Lung (tissue), 11 donors: ENCODE measurements at regions not wholly inside any gene's neighbourhood (a gene's known extent, or its start where the extent isn't known, plus 50 kb on each side); places are given as distances from the start of the nearest gene placed in this dataset.

Experiments used
- ATAC-seq: fragments of 200-7000 bp; cut with Tn5 transposase; one replicate; pipeline ENCODE4 v1.9.1; 2020; ENCODE audit warnings: moderate number of reproducible peaks; ENCODE audit not compliant: insufficient read depth, low FRiP score
- DNase-seq, 3 donors: peaks; one replicate each; pipeline ENCODE4 v3.0.0-alpha.2; 2013 to 2017
- H3K27ac ChIP-seq, 2 donors: one replicate each; pipeline ENCODE4 v1.5.1; 2013; ENCODE audit warnings: mild to moderate bottlenecking in 2 of 2, moderate library complexity in 2 of 2, control low read depth in 1 of 2, inconsistent platforms in 1 of 2, low read depth in 1 of 2, low read length in 1 of 2
- H3K27me3 ChIP-seq, 3 donors: one replicate each; pipeline ENCODE4 v1.5.1; 2013; ENCODE audit warnings: low read length in 2 of 3; ENCODE audit not compliant: control insufficient read depth in 3 of 3, insufficient read depth in 3 of 3
- H3K36me3 ChIP-seq, 4 donors: one replicate each; pipeline ENCODE4 v1.5.1; 2013; ENCODE audit warnings: low read length in 4 of 4, mild to moderate bottlenecking in 1 of 4, moderate library complexity in 1 of 4; ENCODE audit not compliant: control insufficient read depth in 4 of 4, insufficient read depth in 4 of 4
- H3K4me1 ChIP-seq, 5 donors: one replicate each; pipeline ENCODE4 v1.5.1; 2013; ENCODE audit warnings: low read length in 5 of 5, mild to moderate bottlenecking in 2 of 5, moderate library complexity in 1 of 5; ENCODE audit not compliant: control insufficient read depth in 5 of 5, insufficient read depth in 5 of 5
- H3K4me3 ChIP-seq: one replicate; pipeline ENCODE4 v1.5.1; 2013; ENCODE audit warnings: mild to moderate bottlenecking, control low read depth, moderate library complexity
- H3K9ac ChIP-seq, 2 donors: one replicate each; pipeline ENCODE4 v1.5.1; 2013; ENCODE audit warnings: low read length in 2 of 2, control low read depth in 1 of 2; ENCODE audit not compliant: insufficient read depth in 1 of 2
- H3K9me3 ChIP-seq, 4 donors: one replicate each; pipeline ENCODE4 v1.5.1; 2013; ENCODE audit warnings: low read length in 3 of 4, mild to moderate bottlenecking in 1 of 4, moderate library complexity in 1 of 4; ENCODE audit not compliant: control insufficient read depth in 4 of 4, insufficient read depth in 3 of 4
- WGBS, 2 donors: extraction: QIAGEN DNeasy Blood & Tissue Kit; methylation state at CpG; one replicate each; pipeline ENCODE4 v1.1.7; 2013; 5-methylcytosine and 5-hydroxymethylcytosine counted together
- TF ChIP-seq, protein P1 (sequence below): IDR thresholded peaks from 2 replicates; pipeline ENCODE4 v1.5.1; 2012; ENCODE audit warnings: mild to moderate bottlenecking; ENCODE audit errors: control extremely low read depth, extremely low read depth
- donor health status: control.
- donor health status: control.
- donor health status: Bipolar disorder and iron deficiency.
- donor health status: healthy.
- donor health status: DM: yes; HTN: yes; CAD: no.

DNA sequence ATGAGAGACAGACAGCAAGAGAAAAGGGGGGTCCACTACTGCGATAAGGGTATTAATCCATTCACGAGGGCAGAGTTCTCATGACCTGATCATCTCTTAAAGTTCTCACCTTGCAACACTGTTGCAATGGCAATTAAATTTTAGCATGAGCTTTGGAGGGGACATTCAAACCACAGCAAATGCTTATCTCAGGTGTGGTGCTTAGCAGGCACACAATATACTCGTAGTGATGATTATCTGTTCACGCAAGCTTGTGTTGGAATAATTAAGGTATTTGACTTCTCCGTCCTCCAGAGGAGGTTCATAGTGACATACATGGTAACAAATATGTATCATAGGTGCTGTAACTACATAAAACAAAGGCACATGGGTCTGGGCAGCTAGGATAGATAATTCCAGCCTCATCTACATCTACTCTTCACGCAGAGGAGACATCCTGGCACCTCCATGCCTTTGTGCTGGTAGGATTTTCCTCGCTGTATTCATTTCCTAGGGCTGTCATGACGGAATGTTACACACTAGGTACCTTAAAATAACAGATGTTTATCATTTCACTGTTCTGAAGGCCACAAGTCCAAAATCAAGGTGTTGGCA, 221.2 kb downstream of the RBM19 start:
- Histone ChIP-seq H3K27ac (no peak overlapping the region), H3K27me3 (peaks cover 0 to 30% (median 4%) of the 10 kb centered on the region in 3 donors), H3K9ac (no peak overlapping the region), H3K4me1 (no peaks in the 10 kb centered on the region), H3K9me3 (peaks cover 0 to 3% (median 0%) of the 10 kb centered on the region in 4 donors), H3K36me3 (no peaks in the 10 kb centered on the region), H3K4me3 (no peak overlapping the region)
- DNase-seq (no peak), ATAC-seq (no peak)
- TF ChIP-seq, protein P1, sequence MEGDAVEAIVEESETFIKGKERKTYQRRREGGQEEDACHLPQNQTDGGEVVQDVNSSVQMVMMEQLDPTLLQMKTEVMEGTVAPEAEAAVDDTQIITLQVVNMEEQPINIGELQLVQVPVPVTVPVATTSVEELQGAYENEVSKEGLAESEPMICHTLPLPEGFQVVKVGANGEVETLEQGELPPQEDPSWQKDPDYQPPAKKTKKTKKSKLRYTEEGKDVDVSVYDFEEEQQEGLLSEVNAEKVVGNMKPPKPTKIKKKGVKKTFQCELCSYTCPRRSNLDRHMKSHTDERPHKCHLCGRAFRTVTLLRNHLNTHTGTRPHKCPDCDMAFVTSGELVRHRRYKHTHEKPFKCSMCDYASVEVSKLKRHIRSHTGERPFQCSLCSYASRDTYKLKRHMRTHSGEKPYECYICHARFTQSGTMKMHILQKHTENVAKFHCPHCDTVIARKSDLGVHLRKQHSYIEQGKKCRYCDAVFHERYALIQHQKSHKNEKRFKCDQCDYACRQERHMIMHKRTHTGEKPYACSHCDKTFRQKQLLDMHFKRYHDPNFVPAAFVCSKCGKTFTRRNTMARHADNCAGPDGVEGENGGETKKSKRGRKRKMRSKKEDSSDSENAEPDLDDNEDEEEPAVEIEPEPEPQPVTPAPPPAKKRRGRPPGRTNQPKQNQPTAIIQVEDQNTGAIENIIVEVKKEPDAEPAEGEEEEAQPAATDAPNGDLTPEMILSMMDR: no peak
- WGBS, 2 donors: 68 to 72% methylated on average over 8 of the region's 8 CpGs

DNA sequence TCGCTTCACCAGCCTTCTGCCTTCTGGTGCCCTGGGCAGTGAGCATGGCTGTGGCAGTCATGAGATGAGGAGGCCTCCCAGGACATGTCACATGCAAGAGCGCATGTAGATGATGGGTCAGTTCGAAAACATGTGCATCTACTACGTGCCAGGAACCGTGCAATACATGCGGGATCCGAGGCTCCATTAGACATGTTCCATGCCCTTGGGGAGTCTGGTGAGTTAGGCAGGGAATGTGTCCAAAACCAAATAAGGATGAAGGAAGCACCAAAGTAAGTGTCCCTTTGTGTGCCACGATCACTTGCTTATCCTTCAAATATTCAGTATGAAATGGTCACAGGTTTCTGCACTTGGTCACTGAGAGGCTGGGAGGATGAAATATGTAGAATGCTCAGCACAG, 223.3 kb downstream of the RBM19 start:
- DNase-seq (no peak), ATAC-seq (no peak)
- peaks cover 0 to 32% (median 4%) of the 10 kb centered on the region in 3 donors for H3K27me3 ChIP-seq
- no peak overlapping the region for H3K4me3 ChIP-seq
- 90 to 94% methylated on average over 8 of the region's 8 CpGs for WGBS, 2 donors
- H3K27ac ChIP-seq: no peak overlapping the region
- peaks cover 0 to 5% (median 0%) of the 10 kb centered on the region in 4 donors for H3K9me3 ChIP-seq
- no peaks in the 10 kb centered on the region for H3K4me1 ChIP-seq
- no peak overlapping the region for H3K9ac ChIP-seq
- H3K36me3 ChIP-seq: no peaks in the 10 kb centered on the region
- TF ChIP-seq, protein P1: no peak

DNA sequence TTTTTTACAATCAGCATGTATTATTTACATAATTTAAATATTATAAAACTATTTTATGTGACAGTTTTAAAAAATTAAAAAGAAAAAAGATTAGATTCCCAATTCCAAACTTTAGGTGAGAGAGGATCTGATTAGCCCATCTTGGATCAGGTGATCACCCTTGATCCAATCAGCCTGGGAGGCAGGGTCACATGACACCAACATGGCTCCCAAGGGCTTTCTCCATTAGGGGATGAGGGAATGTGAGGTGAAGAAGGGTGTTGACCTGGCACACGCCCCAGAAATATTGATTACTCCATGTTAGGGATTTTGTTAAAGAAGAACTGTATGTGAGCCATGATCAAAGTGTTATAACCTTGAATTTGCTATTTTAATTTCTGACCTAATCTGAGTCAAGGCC, 225.4 kb downstream of the RBM19 start:
- no peak for ATAC-seq

More for the DNA sequence above, 225.4 kb downstream of the RBM19 start:
- Histone ChIP-seq H3K9me3 (peaks cover 0 to 5% (median 0%) of the 10 kb centered on the region in 4 donors), H3K36me3 (no peaks in the 10 kb centered on the region), H3K9ac (no peak overlapping the region), H3K4me3 (no peak overlapping the region), H3K27ac (no peak overlapping the region), H3K4me1 (no peaks in the 10 kb centered on the region), H3K27me3 (peaks cover 0 to 19% (median 0%) of the 10 kb centered on the region in 3 donors)
- DNase-seq: no peak
- WGBS, 2 donors: 69 to 71% methylated on average over 1 of the region's 1 CpG
- TF ChIP-seq, protein P1: no peak
